Fibroblast of skin of scalp (primary cell): ENCODE measurements at regions not wholly inside any gene's neighbourhood (a gene's known extent, or its start where the extent isn't known, plus 50 kb on each side); places are given as distances from the start of the nearest gene placed in this dataset.
"Not testable (repeated sequence)": the region's sequence is repeated elsewhere in the genome, so short reads cannot be mapped to it uniquely, and the experiment has no call there.

Experiments
- DNase-seq: peaks from one replicate; pipeline ENCODE4 v3.0.0-alpha.2; 2013

DNA sequence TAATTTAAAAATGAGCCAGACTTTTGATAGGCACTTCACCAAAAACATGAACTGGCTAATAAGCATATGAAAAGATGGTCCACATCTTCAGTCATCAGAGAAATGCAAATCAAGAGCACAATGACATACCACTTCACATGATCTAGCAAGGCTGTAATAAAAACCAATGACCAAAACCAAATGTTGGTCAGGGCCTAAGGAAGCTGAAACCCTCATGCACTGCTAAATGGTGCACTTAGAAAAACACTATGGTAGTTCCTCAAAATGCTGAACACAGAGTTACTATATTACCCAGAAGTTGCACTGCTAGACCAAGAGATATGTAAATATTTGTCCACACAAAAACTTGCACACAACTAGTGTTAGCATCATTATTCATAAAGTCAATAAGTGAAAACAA lies 504.9 kb upstream of the SOX11 start:
- DNase-seq: no peak

DNA sequence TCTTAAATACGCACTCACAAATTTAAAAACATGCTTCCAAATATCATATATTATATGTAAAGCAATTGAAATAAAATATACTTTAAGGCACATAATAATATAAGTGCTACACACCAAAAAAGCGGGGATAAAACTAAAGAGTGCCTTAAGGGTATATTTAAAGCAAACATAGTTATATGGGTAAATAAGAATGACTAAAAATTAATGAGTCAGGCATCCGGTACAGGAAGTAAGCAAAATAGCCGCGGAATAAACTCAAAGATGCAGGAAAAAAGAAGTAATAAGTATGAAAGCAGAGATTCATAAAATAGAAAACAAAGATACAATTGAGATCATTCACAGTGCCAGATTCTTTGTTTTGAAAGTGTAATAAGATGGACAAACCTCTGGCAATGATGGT lies 503.5 kb upstream of the SOX11 start:
- no peak for DNase-seq

DNA sequence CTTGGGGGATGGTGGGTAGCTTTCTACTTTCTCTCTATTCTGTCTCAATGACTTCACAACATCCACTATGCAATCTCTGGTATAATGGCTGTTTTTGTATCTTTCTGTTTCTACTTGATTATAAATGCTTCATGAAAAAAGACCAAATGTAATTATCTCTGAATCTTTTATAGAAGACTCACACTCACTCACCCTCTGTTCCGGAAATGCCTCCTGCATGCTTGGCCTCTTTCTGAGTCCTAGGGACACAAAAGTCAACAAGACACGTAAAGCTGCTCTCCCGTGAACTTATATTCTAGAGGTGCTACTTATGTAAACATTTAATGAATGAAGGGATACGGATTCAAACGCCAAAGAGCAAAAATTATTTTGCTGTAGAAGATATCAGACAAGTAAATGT lies 502.2 kb upstream of the SOX11 start:
- no peak for DNase-seq

DNA sequence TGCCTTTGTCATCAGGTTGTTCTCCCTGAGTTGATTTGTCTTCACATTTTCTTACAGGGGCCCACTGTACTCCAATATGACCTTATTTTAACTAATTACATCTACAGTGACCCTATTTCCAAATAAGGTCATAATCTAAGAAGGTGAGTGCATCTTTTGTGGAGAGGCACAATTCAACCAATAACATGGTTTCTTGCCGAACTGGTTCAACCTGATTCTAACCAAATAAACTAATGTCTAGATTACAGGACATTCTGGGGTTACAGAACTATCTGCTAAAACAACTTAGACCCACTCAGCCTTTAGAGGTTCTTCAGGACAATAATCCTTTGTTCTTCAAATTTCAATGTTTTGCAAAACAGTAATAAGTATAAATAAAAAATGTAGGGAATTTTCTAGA lies 496.5 kb upstream of the SOX11 start:
- no peak for DNase-seq

DNA sequence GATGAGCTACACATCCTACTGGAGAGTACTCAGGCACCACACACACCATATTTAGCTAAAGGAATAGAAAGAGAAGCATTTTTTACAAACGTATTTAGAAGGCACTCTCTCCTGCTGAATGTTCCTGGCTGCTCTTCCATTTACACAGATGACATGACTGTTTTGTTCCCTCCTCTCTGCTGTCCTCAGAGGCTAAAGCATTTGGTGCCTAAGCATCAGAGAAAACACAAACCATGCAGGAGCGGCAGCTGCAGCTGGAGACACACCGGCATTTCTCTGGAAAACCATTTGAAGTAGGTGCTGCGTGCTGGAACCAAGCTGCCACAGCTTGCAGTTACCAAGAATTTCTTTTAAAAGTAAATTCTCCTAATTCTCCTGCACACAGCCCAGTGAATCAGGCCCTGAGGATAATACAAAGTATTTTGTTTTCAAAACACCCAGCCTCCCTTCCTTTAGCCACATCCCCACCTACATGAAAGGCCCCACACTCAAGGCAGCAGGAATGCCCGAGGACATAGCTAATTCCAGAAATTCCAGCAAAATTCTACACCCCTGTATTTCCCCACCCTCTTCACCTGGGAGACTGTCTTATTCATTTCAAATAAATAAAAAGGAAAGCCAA lies 488.9 kb upstream of the SOX11 start:
- DNase-seq: no peak

DNA sequence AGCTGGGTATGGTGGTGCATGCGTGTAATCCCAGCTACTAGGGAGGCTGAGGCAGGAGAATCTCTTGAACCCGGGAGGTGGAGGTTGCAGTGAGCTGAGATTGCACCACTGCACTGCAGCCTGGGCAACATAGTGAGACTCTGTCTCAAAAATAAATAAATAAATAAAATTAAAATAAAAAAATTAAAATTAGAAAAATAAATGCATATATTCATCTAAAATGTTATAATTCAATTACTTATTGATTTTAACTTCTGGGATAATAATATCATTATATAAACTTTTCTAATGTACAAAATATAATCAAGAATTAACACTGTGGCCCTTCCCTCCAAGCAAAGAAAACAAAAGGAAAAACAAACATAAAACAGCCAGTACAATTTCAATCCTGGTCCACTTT lies 485.4 kb upstream of the SOX11 start:
- DNase-seq: not testable (repeated sequence)

DNA sequence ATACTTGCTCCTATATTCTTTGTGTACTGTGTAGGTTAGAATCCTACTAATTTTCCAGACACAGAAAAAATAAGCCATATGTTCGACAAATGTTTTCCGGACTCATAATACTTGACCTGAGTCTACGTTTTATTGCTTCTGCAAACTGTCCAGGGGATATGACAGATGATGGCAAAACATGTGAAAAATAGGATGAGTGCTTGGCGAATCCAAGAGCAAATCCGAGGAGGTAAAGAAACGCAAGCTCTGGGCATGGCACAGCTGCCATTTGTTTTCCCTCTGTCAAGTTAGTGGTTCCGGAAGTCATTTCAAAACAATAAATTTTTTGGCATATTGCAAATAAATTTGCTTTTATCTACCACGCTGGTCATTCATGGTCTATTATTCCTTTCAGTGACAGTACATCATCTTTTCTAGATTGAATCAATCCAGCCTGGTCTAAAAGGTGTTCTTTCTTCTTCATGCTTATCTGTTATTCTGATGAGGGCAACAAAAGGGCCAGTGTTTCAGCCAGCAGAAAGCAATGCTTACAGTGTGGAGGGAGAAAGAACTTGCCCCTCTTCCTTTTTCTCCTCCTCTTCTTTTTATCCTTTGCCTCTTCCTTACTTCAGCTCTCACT lies 476.1 kb upstream of the SOX11 start:
- no peak for DNase-seq

DNA sequence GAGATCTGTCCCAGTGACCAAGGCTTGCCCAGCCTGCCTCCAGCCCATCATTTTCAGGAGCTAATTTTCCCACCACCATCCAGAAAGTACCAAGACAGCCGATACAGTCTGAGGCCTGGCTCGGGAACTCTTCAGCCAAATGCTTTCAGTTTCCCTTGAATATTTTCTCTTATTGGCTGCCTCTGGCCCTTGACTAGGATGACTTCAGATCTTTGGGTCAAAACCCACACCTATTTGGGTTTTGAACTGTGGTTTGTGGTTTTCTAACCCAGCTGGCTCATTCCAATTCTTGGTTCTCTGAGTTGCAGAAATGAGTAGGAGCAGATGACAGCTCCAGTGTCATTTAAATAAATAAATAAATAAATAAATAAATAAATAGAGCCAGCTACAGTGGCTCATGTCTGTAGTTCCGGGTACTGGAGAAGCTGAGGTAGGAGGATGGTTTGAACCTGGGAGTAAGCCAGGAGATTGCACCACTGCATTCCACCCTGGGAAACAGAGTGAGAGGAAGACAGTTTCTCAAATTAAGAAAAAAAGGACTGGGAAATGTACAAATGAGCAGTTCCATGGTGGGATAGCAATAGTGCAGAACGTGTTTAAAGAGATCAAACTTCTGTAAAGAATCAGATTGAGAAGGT lies 465.0 kb upstream of the SOX11 start:
- peak; percentile 53 for DNase-seq

DNA sequence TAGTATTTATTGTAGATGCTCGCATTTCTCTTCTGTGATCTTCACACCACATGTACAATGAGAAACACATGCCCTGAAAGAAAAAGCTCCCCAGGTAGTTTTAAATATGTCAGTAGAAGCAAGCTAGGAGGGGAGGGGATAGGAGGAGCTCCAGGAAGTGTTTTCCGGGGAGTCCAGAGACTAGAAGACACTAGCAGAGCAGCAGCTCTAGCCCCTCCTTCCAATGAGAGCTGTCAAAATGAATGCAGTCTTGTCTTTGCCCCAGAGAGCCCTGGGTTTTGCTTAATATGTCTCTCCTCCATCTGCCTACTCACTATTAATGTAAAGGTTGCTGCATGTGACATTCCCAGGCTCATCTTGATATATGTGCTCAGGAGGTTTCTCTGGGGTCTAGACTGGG lies 462.6 kb upstream of the SOX11 start:
- DNase-seq: no peak

DNA sequence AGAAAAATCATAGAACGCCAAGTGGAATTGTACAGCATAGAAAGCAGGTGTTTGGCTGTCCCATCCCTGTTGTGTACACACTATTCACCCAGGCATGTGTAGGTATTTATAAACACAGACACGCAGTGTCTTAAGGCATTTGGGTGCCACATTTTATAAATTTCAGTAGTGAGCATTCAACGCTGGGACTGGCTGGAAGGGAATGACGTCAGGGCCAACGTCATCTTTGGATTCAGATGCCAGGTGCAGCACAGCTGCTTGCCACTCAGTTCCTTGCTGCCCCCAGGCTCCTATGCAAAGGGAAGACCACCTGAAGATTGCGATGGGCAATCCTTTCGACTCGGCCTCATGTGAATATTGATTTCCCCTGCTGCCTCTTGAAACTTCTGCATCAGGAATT lies 461.7 kb upstream of the SOX11 start:
- no peak for DNase-seq

DNA sequence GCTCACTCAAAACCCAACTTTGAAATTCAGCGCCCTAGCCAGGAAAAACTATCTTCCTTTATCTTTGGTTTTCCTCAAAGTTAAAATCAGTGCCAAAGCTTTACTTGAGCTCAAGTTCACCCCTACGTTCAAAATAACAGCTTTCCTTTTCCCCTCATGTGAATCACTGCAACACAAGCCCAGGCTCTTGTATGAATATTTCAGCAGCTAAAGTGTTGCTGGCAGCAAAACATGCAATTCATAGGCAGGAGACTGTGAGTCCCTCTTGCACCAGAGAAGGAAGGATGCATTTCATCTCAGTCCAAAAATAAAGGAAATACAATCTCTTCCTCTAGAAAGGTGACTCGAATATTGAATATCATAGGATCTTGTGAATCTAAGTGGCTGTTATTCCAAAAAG lies 461.3 kb upstream of the SOX11 start:
- DNase-seq: no peak

DNA sequence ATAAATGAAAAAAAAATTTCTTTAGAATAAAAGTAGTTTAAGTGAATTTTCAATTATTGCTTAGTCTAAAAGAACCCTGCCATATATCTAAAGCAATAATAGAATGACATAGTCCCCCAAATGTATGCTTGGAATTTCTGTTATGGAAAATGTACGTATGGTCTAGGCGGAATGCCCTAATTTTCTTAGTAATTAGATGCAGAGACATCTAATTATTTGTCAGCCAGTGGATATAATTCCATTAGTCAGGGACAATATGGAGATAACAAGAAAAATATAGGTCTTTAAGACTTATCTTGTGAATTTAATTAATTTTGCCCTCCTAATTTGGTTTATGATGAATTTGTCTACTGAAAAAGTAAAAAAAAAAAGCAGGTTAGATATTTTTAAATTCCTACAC lies 460.9 kb upstream of the SOX11 start:
- DNase-seq: no peak

DNA sequence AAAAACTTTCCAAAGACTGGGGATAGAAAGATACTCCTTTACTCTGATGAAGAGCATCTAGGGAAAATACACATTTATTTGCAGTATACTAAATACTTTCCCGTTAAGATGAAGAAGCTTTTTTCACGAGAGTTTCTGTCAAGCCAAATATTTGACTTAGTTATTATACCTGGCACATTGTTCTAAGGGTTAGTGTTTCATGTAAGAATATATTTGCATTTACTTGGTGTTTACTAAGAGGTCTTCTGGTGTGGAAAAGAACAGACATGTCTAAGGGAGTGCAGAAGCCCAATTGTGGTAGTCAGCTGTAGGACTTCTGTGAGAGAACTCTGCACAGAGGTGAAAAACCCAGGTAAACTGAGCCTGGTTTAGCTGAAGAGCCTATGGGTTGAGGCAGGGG lies 457.6 kb upstream of the SOX11 start:
- no peak for DNase-seq

DNA sequence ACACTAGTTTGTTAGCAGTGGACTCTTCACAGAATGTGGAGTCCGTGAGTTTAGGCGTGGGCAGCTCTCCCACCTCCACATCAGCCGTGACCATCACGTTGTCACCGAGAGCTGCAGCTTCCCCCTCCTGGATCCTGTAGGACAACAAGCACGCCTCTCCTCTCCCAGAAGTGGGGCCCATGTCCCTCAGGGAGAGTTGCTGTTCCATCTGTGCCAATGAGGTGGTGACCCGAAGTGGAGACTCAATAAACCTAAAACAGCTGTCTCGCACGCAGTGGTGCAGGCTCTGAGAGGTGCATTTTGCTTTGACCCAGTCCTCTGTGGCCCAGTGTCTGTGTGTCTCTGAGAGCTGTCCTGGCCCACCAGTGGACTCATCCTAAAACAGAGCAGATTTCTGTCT lies 456.5 kb upstream of the SOX11 start:
- DNase-seq: no peak

DNA sequence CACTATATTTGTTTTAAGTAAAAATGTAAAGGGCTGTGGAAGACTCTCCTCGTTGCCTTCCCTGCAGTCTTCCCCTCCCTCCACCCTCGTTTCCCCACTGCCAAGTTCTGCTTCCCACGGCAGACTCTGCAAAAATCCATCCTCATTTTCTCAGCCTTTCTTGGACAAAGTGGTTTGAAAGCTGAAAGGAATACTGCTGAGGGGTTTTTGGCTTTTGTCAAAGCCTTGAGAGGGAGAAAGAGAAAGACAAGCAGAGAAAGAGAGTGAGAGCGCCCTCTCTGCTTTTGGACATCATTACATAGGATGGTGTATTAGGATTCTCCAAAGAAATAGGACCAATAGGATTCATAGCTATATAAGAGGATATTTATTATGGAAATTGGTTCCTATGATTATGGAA lies 455.9 kb upstream of the SOX11 start:
- no peak for DNase-seq

DNA sequence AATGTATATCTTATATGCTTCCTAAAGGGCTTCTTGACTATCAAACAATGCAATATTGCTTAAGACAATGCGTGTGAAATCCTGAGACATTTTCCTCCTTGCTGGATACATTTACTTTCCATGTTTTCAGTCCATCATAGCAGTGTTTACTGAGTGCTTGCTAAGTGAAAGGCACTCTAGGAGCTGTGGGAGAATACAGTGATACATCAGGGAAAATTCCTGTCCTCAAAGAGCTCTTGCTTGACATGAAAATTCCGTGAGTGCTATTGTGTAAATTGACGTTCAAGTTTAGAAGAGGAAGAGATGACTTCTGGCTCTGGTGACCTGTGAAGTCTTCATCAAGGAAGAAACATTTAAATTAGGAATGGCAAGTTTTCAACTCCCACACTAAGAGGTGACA lies 449.4 kb upstream of the SOX11 start:
- DNase-seq: no peak

DNA sequence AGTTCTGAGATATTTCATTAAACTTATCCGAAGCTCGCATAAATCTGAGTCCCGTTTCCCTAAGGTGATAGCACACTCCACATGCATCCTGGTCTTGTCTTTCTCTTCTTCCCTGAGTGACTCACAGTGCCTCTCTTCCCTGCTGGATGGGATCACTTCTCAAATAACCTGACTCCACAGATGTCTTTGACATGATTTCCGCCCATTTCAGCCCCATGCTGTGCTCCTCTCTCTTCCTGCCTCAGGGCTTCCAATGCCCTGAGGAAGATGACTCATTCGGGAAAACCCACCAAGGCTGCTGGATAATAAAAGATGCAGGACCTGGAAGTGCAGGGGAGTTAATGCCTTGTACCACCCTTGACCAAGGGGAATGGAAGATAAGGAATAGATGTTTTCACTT lies 441.7 kb upstream of the SOX11 start:
- DNase-seq: peak; percentile 62

DNA sequence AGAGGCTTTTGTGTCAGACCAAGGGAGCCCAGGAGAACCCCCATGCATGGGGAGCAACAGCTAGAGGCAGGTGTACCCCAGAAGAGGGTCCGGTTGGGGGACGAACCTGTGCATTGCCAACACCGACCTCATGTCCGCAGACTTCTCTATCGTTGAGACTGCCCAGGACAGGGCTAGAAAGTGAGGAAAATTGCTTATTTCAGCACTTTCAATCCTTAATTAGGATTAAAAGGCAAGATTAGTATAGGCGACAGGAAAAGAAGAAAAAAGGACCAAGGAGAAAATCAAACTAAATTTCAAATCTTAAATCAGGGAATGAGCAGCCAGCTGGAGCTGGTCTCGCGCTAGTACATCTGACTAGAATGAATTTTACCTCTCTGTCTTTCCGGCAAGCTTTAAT lies 438.9 kb upstream of the SOX11 start:
- no peak for DNase-seq

DNA sequence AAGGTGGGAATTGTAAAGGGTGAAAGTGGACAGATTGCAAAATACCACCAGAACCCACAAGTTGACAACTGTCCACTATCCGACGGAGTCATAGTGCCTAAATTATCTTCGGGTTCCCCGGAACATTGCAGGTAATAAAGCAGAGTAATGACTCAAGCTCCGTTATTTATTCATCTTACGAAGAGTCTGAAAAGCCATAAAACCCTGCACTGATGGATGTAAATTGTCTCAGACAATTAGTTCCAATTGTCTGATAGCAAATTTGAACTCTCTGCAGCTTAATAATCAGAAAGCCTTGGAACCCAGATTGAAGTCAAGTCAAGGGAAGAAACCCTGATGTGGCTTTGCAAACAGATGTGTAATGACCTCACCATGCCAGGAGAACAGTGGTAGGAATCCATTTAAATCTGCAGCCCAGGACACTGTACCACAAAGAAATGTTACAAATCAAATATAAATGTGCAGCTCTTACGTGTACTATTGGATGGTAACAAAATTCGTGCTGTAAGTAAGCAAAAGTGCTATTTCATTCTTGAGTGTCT lies 437.3 kb upstream of the SOX11 start:
- no peak for DNase-seq

DNA sequence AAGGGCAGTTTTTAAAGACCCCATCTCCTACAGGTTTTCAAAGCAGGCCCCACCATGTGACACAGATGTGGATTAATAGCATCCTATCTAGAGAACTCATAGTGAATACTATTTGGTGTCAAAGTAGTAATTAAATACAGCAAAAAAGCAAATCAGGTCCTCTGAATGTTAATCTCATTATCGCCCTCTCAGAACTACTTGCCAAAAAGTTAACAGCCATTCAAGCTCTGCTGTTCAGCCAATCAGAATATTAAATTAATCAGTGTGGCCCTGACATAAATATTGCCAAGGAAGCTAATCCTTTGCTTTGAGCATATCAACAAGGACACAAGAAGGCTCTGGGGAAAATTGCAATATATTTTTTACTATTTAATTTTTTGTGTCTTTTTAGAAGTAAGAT lies 428.9 kb upstream of the SOX11 start:
- no peak for DNase-seq

DNA sequence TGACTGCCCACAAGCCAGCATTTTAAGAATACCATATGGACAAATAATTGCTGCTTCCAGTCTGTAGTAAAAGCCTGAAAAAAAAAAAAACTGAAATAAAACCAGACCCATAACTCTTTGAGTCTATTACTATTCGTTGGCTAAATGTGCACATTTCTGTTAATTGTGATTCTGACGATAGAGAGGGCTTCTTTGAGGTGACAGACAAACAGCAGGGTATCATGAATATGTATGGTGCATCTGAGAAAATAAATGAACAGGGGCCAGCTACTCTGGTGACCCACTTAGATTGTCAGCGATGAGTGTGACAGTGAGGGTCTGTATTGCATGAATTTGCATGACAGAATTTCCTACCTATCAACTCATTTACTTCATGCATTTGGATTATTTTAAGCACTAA lies 427.8 kb upstream of the SOX11 start:
- no peak for DNase-seq

DNA sequence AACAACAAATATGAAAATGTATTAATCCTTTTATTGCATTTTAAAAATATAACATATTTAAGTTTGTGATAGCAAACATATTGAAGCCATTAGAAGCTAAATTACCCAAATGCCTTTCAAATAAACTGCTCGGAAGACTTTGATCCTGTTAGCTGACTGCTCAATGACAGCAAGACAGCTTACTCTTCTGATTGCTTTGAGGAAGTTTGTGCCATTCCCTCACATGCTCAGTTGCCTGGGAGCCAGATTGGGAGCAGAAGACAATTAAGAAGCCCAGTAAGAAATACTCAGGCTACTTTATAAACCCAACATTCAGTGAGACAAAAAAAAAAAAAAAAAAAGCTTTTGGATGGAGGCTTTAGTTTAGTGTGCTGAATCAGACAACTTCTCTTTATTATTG lies 407.1 kb upstream of the SOX11 start:
- no peak for DNase-seq

DNA sequence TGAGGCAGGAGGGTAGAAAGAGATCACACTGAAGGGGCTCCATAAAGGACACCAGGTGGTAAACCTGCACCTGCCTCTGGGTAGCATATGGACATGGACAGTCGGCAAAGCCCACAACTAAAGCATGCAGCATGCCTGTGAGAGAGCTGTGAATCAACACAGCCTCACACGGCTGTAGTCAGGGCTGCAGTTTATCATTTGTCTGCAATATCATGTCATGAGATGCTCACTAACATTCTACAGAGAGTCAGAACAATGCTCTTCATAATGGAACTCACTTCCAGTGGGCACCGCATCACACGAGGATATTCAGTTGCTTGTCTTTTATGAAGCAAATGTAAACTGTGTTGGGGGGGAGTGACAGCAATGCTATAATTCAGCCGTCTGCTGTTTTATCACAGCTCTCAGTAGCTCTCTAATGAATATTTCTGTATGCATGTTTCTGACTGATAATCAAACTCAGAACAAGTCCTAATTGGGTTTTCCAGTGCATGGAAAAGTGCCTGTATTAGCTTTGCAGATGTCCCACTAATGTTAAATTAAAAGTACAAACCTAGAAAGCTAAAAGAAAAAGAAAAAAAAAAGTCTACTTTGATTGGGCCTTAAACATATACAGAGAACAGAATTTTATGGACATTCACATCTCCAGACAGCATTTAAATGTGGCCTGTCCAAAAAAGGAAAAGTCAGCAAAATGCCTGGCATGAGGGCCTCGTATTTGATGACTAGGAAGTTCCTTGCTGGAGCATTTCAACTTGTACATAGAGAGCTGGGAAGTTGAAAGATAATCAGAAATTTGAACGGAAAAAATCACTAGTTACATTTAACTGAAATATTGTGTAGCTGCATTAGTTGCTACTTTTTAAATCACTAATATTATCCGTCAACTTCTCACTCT lies 406.1 kb upstream of the SOX11 start:
- no peak for DNase-seq
